ENCODE measurements at regions not wholly inside any gene's neighbourhood (a gene's known extent, or its start where the extent isn't known, plus 50 kb on each side); places are given as distances from the start of the nearest gene placed in this dataset.
"Not testable (repeated sequence)": the region's sequence is repeated elsewhere in the genome, so short reads cannot be mapped to it uniquely, and the experiment has no call there.

- Histone ChIP-seq H3K4me1 (ENCODE audit: insufficient read depth, low read length, poor library complexity, severe bottlenecking) (no peaks in the 10 kb centered on the region), H3K36me3 (ENCODE audit: insufficient read depth, low read length) (no peaks in the 10 kb centered on the region), H3K27ac (ENCODE audit: low read depth, low read length, poor library complexity, severe bottlenecking) (no peak overlapping the region), H3K4me3 (ENCODE audit: low read depth, low read length, poor library complexity, severe bottlenecking) (no peak overlapping the region), H3K4me2 (ENCODE audit: low read length) (no peak overlapping the region), H3K79me2 (ENCODE audit: insufficient read depth, low read depth, low read length) (no peaks in the 10 kb centered on the region), H3K9me3 (ENCODE audit: low read length) (no peaks in the 10 kb centered on the region), H2AFZ (ENCODE audit: low read length) (no peak overlapping the region), H4K20me1 (ENCODE audit: insufficient read depth, low read length) (no peaks in the 10 kb centered on the region), H3K9me2 (ENCODE audit: insufficient read depth, low read length) (no peaks in the 10 kb centered on the region)
- no peak for DNase-seq (ENCODE audit: low spot score)
- intact Hi-C loops (cut with micrococcal nuclease; ENCODE audit: unreplicated experiment), result no loop called here
- no TSS peak for BruUV-seq (replicated peaks)
- peak; percentile 47 for TF ChIP-seq CTCF (conservative IDR thresholded peaks at IDR 0.05; ENCODE audit: low read length)
- TF ChIP-seq EZH2phosphoT487 (IDR thresholded peaks at IDR 0.05; ENCODE audit: borderline replicate concordance, low read depth, low read length), result no peak
- POLR2A ChIA-PET, result no interaction called here
- CTCF ChIA-PET (ENCODE audit: unreplicated experiment), result no interaction called here
These were observed 104.1 kb upstream of the DPP6 start for GRCh38 chr7:153948060-153948459.

GRCh38 chr7:153951316-153951715 lies 100.9 kb upstream of the DPP6 start:
- Histone ChIP-seq H3K4me3 (ENCODE audit: low read depth, low read length, poor library complexity, severe bottlenecking) (no peak overlapping the region), H3K9me3 (ENCODE audit: low read length) (no peaks in the 10 kb centered on the region), H3K4me2 (ENCODE audit: low read length) (no peak overlapping the region), H3K27ac (ENCODE audit: low read depth, low read length, poor library complexity, severe bottlenecking) (no peak overlapping the region), H3K36me3 (ENCODE audit: insufficient read depth, low read length) (no peaks in the 10 kb centered on the region), H2AFZ (ENCODE audit: low read length) (no peak overlapping the region), H3K9me2 (ENCODE audit: insufficient read depth, low read length) (no peaks in the 10 kb centered on the region), H3K4me1 (ENCODE audit: insufficient read depth, low read length, poor library complexity, severe bottlenecking) (no peaks in the 10 kb centered on the region), H3K79me2 (ENCODE audit: insufficient read depth, low read depth, low read length) (no peaks in the 10 kb centered on the region), H4K20me1 (ENCODE audit: insufficient read depth, low read length) (no peaks in the 10 kb centered on the region)
- ChIA-PET POLR2A (no interaction called here), CTCF (ENCODE audit: unreplicated experiment) (no interaction called here)
- TF ChIP-seq EZH2phosphoT487 (IDR thresholded peaks at IDR 0.05; ENCODE audit: borderline replicate concordance, low read depth, low read length), result no peak
- TF ChIP-seq CTCF (conservative IDR thresholded peaks at IDR 0.05; ENCODE audit: low read length), result no peak
- DNase-seq (ENCODE audit: low spot score), result no peak
- BruUV-seq (replicated peaks), result no TSS peak
- intact Hi-C loops (cut with micrococcal nuclease; ENCODE audit: unreplicated experiment), result no loop called here

GRCh38 chr7:153954477-153954876 lies 97.7 kb upstream of the DPP6 start:
- Histone ChIP-seq H3K4me1 (ENCODE audit: insufficient read depth, low read length, poor library complexity, severe bottlenecking) (no peaks in the 10 kb centered on the region), H3K79me2 (ENCODE audit: insufficient read depth, low read depth, low read length) (no peaks in the 10 kb centered on the region), H2AFZ (ENCODE audit: low read length) (no peak overlapping the region), H3K4me2 (ENCODE audit: low read length) (no peak overlapping the region), H3K4me3 (ENCODE audit: low read depth, low read length, poor library complexity, severe bottlenecking) (no peak overlapping the region), H3K36me3 (ENCODE audit: insufficient read depth, low read length) (no peaks in the 10 kb centered on the region), H4K20me1 (ENCODE audit: insufficient read depth, low read length) (no peaks in the 10 kb centered on the region), H3K27ac (ENCODE audit: low read depth, low read length, poor library complexity, severe bottlenecking) (no peak overlapping the region), H3K9me3 (ENCODE audit: low read length) (no peaks in the 10 kb centered on the region), H3K9me2 (ENCODE audit: insufficient read depth, low read length) (no peaks in the 10 kb centered on the region)
- no TSS peak for BruUV-seq (replicated peaks)
- TF ChIP-seq EZH2phosphoT487 (IDR thresholded peaks at IDR 0.05; ENCODE audit: borderline replicate concordance, low read depth, low read length) (no peak), CTCF (conservative IDR thresholded peaks at IDR 0.05; ENCODE audit: low read length) (no peak)
- POLR2A ChIA-PET, result no interaction called here
- CTCF ChIA-PET (ENCODE audit: unreplicated experiment), result no interaction called here
- no peak for DNase-seq (ENCODE audit: low spot score)
- intact Hi-C loops (cut with micrococcal nuclease; ENCODE audit: unreplicated experiment), result no loop called here

- H3K4me3 ChIP-seq (ENCODE audit: low read depth, low read length, poor library complexity, severe bottlenecking); H3K36me3 ChIP-seq (ENCODE audit: insufficient read depth, low read length); H3K79me2 ChIP-seq (ENCODE audit: insufficient read depth, low read depth, low read length); POLR2A ChIA-PET; intact Hi-C loops (cut with micrococcal nuclease; ENCODE audit: unreplicated experiment); H3K9me3 ChIP-seq (ENCODE audit: low read length); H2AFZ ChIP-seq (ENCODE audit: low read length); H3K4me2 ChIP-seq (ENCODE audit: low read length); CTCF ChIA-PET (ENCODE audit: unreplicated experiment); DNase-seq (ENCODE audit: low spot score); H3K9me2 ChIP-seq (ENCODE audit: insufficient read depth, low read length); H3K4me1 ChIP-seq (ENCODE audit: insufficient read depth, low read length, poor library complexity, severe bottlenecking); H4K20me1 ChIP-seq (ENCODE audit: insufficient read depth, low read length); H3K27ac ChIP-seq (ENCODE audit: low read depth, low read length, poor library complexity, severe bottlenecking); BruUV-seq (replicated peaks): not testable (repeated sequence)
These were observed 94.5 kb upstream of the DPP6 start for GRCh38 chr7:153957677-153958076.

GRCh38 chr7:153958381-153958780 lies 93.8 kb upstream of the DPP6 start:
- H3K4me2 ChIP-seq (ENCODE audit: low read length); DNase-seq (ENCODE audit: low spot score); H3K9me2 ChIP-seq (ENCODE audit: insufficient read depth, low read length); CTCF ChIA-PET (ENCODE audit: unreplicated experiment); H4K20me1 ChIP-seq (ENCODE audit: insufficient read depth, low read length); H3K27ac ChIP-seq (ENCODE audit: low read depth, low read length, poor library complexity, severe bottlenecking); H3K9me3 ChIP-seq (ENCODE audit: low read length); H3K4me3 ChIP-seq (ENCODE audit: low read depth, low read length, poor library complexity, severe bottlenecking); H2AFZ ChIP-seq (ENCODE audit: low read length); H3K79me2 ChIP-seq (ENCODE audit: insufficient read depth, low read depth, low read length); BruUV-seq (replicated peaks); POLR2A ChIA-PET; H3K36me3 ChIP-seq (ENCODE audit: insufficient read depth, low read length); H3K4me1 ChIP-seq (ENCODE audit: insufficient read depth, low read length, poor library complexity, severe bottlenecking); intact Hi-C loops (cut with micrococcal nuclease; ENCODE audit: unreplicated experiment): not testable (repeated sequence)
